Suprapubic skin (tissue), 4 donors: ENCODE measurements at regions not wholly inside any gene's neighbourhood (a gene's known extent, or its start where the extent isn't known, plus 50 kb on each side); places are given as distances from the start of the nearest gene placed in this dataset.

Experiments used
- DNase-seq, 2 donors: peaks; one replicate each; pipeline ENCODE4 v3.0.0-alpha.2; 2019; ENCODE audit warnings: low spot score in 2 of 2
- H3K27ac ChIP-seq: fragments of 200-600 bp; sonication (generic); one replicate; pipeline ENCODE4 v1.5.1; 2019
- H3K27me3 ChIP-seq: fragments of 200-600 bp; sonication (generic); one replicate; pipeline ENCODE4 v1.5.1; 2019
- H3K36me3 ChIP-seq: fragments of 200-600 bp; sonication (generic); one replicate; pipeline ENCODE4 v1.5.1; 2019
- H3K4me1 ChIP-seq: fragments of 200-600 bp; sonication (generic); one replicate; pipeline ENCODE4 v1.5.1; 2019
- H3K4me3 ChIP-seq: fragments of 200-600 bp; sonication (generic); one replicate; pipeline ENCODE4 v1.5.1; 2019; ENCODE audit warnings: mild to moderate bottlenecking
- H3K9me3 ChIP-seq: fragments of 200-600 bp; sonication (generic); one replicate; pipeline ENCODE4 v1.5.1; 2019
- EP300 ChIP-seq: sonication (generic); formaldehyde crosslinking; IDR thresholded peaks from one replicate; pipeline ENCODE4 v1.6.1; 2017; ENCODE audit warnings: antibody characterized with exemption
- POLR2A ChIP-seq, 2 donors: fragments of 450-650 bp; IDR thresholded peaks; one replicate each; pipeline ENCODE4 v1.6.1; 2017; ENCODE audit warnings: antibody characterized with exemption in 2 of 2, mild to moderate bottlenecking in 2 of 2, moderate library complexity in 2 of 2
- POLR2AphosphoS5 ChIP-seq, 3 donors: sonication (generic); formaldehyde crosslinking; IDR thresholded peaks; one replicate each; pipeline ENCODE4 v1.6.1; 2017; ENCODE audit warnings: antibody characterized with exemption in 3 of 3
- WGBS: methylation state at CpG from one replicate; pipeline ENCODE4 v1.1.5; 2018; 5-methylcytosine and 5-hydroxymethylcytosine counted together
- TF ChIP-seq, protein P1 (sequence below), 2 donors: fragments of 200-600 bp in 1 of 2; fragments of 450-650 bp in 1 of 2; sonication (generic) in 1 of 2; IDR thresholded peaks; one replicate each; pipeline ENCODE4 v1.5.1; 2016 to 2019; ENCODE audit warnings: antibody characterized with exemption in 2 of 2, mild to moderate bottlenecking in 1 of 2, moderate library complexity in 1 of 2

DNA sequence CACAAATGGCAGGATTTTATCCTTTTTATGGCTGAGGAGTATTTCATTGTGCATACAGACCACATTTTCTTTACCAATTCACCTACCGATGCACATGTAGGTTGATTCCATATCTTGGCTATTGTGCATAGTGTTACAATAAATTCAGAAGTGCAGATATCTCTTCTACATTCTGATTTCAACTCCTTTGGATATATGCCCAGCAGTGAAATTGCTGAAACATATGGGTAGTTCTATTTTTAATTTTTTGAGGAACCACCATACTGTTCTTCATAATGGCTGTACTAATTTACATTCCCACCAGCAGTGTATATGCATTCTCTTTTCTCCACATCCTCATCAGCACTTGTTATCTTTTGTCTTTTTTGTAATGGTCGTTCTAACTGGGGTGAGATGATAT lies 1290.3 kb downstream of the XPNPEP1 start:
- Histone ChIP-seq H3K4me1 (no peaks in the 10 kb centered on the region), H3K27ac (no peak overlapping the region), H3K27me3 (no peaks in the 10 kb centered on the region), H3K36me3 (no peaks in the 10 kb centered on the region), H3K4me3 (no peak overlapping the region), H3K9me3 (no peaks in the 10 kb centered on the region)
- 63% methylated on average over 2 of the region's 2 CpGs for WGBS
- no peak for TF ChIP-seq EP300
- no peak for TF ChIP-seq POLR2A (IDR thresholded peaks at IDR 0.05)
- TF ChIP-seq, protein P1, sequence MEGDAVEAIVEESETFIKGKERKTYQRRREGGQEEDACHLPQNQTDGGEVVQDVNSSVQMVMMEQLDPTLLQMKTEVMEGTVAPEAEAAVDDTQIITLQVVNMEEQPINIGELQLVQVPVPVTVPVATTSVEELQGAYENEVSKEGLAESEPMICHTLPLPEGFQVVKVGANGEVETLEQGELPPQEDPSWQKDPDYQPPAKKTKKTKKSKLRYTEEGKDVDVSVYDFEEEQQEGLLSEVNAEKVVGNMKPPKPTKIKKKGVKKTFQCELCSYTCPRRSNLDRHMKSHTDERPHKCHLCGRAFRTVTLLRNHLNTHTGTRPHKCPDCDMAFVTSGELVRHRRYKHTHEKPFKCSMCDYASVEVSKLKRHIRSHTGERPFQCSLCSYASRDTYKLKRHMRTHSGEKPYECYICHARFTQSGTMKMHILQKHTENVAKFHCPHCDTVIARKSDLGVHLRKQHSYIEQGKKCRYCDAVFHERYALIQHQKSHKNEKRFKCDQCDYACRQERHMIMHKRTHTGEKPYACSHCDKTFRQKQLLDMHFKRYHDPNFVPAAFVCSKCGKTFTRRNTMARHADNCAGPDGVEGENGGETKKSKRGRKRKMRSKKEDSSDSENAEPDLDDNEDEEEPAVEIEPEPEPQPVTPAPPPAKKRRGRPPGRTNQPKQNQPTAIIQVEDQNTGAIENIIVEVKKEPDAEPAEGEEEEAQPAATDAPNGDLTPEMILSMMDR (IDR thresholded peaks at IDR 0.05): no peak
- no peak for TF ChIP-seq POLR2AphosphoS5 (IDR thresholded peaks at IDR 0.05)
- no peak for DNase-seq

DNA sequence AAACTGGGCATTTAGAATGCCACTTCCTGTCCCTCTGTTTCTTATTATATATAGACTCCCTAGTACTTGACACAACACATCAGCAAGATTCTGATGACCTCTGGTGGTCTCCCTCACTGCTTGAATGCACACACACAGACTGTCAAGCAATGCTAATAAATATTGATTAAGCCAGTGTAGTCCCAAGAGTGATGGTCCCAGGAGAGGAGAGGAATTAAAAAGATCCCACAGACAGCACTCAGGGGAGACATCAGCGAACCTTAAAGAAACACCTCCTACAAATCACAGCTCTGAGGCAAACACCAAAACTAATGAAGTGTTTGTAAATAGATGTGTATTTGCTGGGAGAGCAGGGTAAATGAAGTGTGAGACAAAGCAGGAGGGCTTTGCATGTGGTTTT lies 1291.2 kb downstream of the XPNPEP1 start:
- H3K4me3 ChIP-seq: no peak overlapping the region
- H3K36me3 ChIP-seq: no peaks in the 10 kb centered on the region
- no peaks in the 10 kb centered on the region for H3K9me3 ChIP-seq
- H3K27me3 ChIP-seq: no peaks in the 10 kb centered on the region
- H3K27ac ChIP-seq: no peak overlapping the region
- WGBS: 70% methylated on average over 1 of the region's 1 CpG
- TF ChIP-seq POLR2AphosphoS5 (IDR thresholded peaks at IDR 0.05): no peak
- TF ChIP-seq POLR2A (IDR thresholded peaks at IDR 0.05): no peak
- TF ChIP-seq, protein P1 (IDR thresholded peaks at IDR 0.05): no peak
- TF ChIP-seq EP300: no peak
- no peak for DNase-seq
- H3K4me1 ChIP-seq: no peaks in the 10 kb centered on the region

DNA sequence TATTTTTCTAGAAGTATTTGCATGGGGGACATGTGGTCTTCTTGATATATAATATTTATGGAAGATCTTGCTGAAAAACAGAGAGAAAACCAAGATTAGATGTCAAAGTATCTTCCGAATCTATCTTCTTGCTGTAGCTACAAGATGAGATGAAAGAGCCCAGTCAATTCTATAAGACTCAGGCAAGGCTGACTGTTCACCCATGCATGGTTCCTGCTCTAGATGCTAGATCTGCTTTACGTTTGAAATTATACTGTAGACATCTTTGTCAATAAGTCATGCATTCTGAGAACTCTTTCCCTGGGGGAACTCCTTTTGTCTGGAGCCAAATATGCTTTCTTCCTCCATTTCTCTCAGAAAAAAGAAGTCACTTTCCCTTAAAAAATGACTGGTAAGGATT lies 1292.0 kb downstream of the XPNPEP1 start:
- WGBS: 63% methylated on average over 2 of the region's 2 CpGs

DNA sequence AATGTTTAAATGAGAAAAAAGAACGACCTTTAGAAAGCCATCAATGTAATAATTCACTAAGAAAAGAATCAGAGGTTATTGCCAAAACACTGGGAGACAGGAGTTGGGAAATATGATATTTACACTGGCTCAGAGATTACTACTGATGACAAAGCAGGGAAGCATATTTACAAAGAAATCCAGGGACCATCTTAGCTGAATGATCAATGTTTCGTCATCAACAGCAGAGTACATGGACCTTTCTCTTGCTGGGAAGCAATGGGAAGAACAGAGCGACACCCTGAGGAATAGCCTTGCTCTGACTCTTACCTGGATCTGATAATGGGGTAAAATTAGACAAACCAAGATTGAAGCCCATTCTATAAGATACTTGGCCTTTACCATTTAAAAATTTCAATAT lies 1293.5 kb downstream of the XPNPEP1 start:
- Histone ChIP-seq H3K27me3 (no peaks in the 10 kb centered on the region), H3K4me3 (no peak overlapping the region), H3K36me3 (no peaks in the 10 kb centered on the region), H3K4me1 (no peaks in the 10 kb centered on the region), H3K9me3 (no peaks in the 10 kb centered on the region), H3K27ac (no peak overlapping the region)
- 53% methylated on average over 3 of the region's 3 CpGs for WGBS
- TF ChIP-seq, protein P1 (IDR thresholded peaks at IDR 0.05): no peak
- TF ChIP-seq POLR2AphosphoS5 (IDR thresholded peaks at IDR 0.05) (no peak), EP300 (no peak), POLR2A (IDR thresholded peaks at IDR 0.05) (no peak)
- DNase-seq: no peak

More for the DNA sequence above, 1292.0 kb downstream of the XPNPEP1 start:
- Histone ChIP-seq H3K4me1 (no peaks in the 10 kb centered on the region), H3K9me3 (no peaks in the 10 kb centered on the region), H3K27ac (no peak overlapping the region), H3K27me3 (no peaks in the 10 kb centered on the region), H3K36me3 (no peaks in the 10 kb centered on the region), H3K4me3 (no peak overlapping the region)
- no peak for TF ChIP-seq POLR2AphosphoS5 (IDR thresholded peaks at IDR 0.05)
- TF ChIP-seq, protein P1 (IDR thresholded peaks at IDR 0.05): no peak
- no peak for TF ChIP-seq EP300
- TF ChIP-seq POLR2A (IDR thresholded peaks at IDR 0.05): no peak
- DNase-seq: no peak

DNA sequence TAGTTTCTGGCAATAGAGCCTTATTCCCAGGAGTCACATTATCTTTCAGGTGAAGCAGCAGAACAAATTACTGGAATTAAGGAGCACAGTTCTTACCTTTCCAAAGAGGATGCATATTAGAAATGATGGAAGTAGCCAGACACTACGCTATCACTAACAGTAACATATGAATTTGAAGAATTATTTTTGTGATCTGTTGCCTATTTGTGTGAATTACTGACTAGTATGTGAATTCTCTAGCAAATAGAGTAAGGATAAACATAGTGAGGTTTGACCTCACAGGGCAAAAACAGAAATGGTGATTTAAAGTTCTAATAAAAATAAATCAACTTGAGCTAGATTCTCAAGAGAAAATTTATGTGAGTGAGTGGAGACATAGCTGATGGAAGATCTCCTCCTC lies 1299.3 kb downstream of the XPNPEP1 start:
- 88% methylated on average over 1 of the region's 1 CpG for WGBS
- no peaks in the 10 kb centered on the region for H3K27me3 ChIP-seq
- H3K36me3 ChIP-seq: no peaks in the 10 kb centered on the region
- DNase-seq: no peak
- no peak overlapping the region for H3K27ac ChIP-seq
- no peaks in the 10 kb centered on the region for H3K4me1 ChIP-seq
- no peak overlapping the region for H3K4me3 ChIP-seq
- no peaks in the 10 kb centered on the region for H3K9me3 ChIP-seq
- TF ChIP-seq POLR2AphosphoS5 (IDR thresholded peaks at IDR 0.05) (no peak), EP300 (no peak), POLR2A (IDR thresholded peaks at IDR 0.05) (no peak)
- TF ChIP-seq, protein P1 (IDR thresholded peaks at IDR 0.05): no peak
